Activated naive CD4-positive, alpha-beta T cell treated with anti-CD3 and anti-CD28 coated beads, Interleukin-2, amount 50 U/mL, for 72 hours (primary cell): ENCODE measurements at regions not wholly inside any gene's neighbourhood (a gene's known extent, or its start where the extent isn't known, plus 50 kb on each side); places are given as distances from the start of the nearest gene placed in this dataset.
A peak's percentile ranks its signal among the peaks of the same experiment; 100 is the strongest.
"Not testable (repeated sequence)": the region's sequence is repeated elsewhere in the genome, so short reads cannot be mapped to it uniquely, and the experiment has no call there.

Source experiments
- ATAC-seq, 2 donors: fragments of 150-1000 bp; cut with Tn5 transposase; 2 replicates each; pipeline ENCODE4 v1.10.0; 2021; ENCODE audit warnings: mild to moderate bottlenecking in 2 of 2, moderate library complexity in 2 of 2
- DNase-seq, 2 donors: peaks; one replicate each; pipeline ENCODE4 v3.0.0; 2021 to 2022; ENCODE audit warnings: low spot score in 2 of 2
- H3K27ac Mint-ChIP-seq, 2 donors: one replicate each; pipeline ENCODE4 v1.8.0; 2022; ENCODE audit warnings: mild to moderate bottlenecking in 2 of 2, mixed read lengths in 2 of 2
- H3K36me3 Mint-ChIP-seq, 2 donors: one replicate each; pipeline ENCODE4 v1.8.0; 2022; ENCODE audit warnings: mixed read lengths in 2 of 2
- H3K9me3 Mint-ChIP-seq, 2 donors: one replicate each; pipeline ENCODE4 v1.8.0; 2022; ENCODE audit warnings: mixed read lengths in 2 of 2

DNA sequence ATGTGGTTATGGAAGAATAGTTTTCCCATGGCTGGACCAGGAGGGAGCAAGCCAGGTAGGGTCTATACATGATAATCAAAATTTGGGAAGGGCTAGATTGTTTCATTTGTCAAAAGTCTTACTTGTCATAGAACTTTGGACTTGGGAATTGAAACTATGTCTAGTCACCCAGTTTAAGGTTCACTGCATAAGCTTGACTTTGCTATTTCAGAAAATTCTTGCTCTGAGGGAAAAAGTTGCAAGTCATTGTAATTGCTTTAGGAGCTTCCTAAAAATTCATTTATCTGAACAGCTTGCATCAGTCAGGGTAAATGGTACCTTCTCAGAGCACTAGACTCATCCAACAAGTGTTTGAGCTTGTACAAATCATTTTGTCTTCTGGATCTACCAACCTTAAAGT is 1194.7 kb downstream of the GALC start:
- no peak overlapping the region for H3K27ac Mint-ChIP-seq
- ATAC-seq = no peak

DNA sequence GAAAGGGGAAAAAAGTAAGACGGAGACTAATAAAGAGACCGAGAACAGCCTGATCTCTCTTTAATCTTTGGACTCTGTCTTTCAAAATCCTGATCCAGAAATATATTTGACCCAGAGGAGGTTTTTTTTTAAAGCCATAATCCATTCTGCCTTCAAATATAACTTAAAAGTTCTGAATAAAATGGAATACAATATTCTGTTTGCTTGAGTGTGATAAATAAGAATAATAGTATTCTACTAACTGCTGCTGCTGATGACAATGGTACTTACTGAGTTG is 1196.0 kb downstream of the GALC start:
- H3K27ac Mint-ChIP-seq = no peak overlapping the region
- H3K9me3 Mint-ChIP-seq = peaks cover 9 to 21% of the 10 kb centered on the region in 2 donors
- no peak for DNase-seq
- ATAC-seq = no peak
- no peaks in the 10 kb centered on the region for H3K36me3 Mint-ChIP-seq

More for the DNA sequence above, 1194.7 kb downstream of the GALC start:
- Mint-ChIP-seq H3K9me3 (peaks cover 12 to 16% of the 10 kb centered on the region in 2 donors), H3K36me3 (no peaks in the 10 kb centered on the region)
- no peak for DNase-seq

DNA sequence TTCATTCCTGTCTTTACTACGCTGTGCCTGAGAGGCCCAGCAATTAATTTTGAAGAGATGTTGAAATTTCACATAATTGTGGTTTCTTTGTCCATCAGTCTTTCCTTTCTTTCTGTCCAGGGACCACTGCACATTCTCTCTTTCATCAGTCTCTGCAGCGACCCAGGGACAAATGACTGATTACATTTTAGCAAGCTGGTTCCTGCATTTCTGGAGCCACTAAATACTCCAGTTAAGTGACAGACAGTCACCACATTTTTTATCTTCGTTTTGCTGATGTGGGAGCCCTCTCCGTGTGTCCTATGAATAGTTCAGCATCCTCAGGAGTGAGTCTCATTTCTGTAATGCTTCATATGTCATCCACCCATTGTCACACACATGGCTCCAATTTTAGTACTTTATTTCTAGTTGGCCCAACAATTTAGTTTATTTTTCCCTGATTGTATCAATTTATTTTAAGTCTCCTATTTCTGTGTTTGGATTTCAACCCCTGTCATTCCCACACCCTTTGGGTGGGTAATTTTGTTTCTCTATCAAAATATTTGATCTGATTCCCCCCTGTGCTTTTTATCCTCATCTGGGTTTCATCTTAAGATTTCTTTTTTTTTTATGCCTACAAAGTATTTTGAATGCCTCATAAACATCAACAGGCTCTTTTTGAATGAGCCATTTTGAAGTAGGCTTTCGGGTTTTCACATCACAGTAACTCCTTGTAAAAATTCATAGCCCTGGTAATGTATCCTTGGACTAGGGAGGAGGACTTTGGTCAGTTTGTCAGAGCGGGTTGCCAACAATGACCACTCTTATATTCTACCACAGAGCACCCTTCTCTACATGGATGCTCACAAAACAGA is 1196.5 kb downstream of the GALC start:
- Mint-ChIP-seq H3K9me3 (peaks cover 12 to 23% of the 10 kb centered on the region in 2 donors), H3K27ac (peak overlapping the region in 1 of 2 donors; percentile 39), H3K36me3 (no peaks in the 10 kb centered on the region)
- ATAC-seq (no peak), DNase-seq (no peak)

DNA sequence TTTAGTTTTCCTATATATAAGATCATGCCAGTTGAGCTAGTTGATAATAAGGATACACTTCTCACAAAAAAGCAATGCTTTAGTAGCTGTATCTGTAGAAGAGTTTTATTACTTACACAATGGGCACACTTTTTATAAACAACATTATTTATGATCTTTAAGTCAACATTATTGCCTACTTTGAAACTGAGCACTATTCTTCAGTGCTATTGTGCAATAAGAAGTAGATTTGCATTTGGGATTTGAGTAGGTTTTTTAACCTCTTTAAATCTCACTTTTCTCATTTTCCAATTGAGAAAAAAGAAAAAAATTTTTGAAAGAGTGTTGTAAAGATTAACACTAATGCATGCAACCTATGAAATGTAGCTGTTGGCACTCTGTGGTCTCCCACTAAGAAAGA is 1198.3 kb downstream of the GALC start:
- Mint-ChIP-seq H3K27ac (no peak overlapping the region), H3K9me3 (peaks cover 18 to 30% of the 10 kb centered on the region in 2 donors), H3K36me3 (no peaks in the 10 kb centered on the region)
- ATAC-seq (no peak), DNase-seq (no peak)

DNA sequence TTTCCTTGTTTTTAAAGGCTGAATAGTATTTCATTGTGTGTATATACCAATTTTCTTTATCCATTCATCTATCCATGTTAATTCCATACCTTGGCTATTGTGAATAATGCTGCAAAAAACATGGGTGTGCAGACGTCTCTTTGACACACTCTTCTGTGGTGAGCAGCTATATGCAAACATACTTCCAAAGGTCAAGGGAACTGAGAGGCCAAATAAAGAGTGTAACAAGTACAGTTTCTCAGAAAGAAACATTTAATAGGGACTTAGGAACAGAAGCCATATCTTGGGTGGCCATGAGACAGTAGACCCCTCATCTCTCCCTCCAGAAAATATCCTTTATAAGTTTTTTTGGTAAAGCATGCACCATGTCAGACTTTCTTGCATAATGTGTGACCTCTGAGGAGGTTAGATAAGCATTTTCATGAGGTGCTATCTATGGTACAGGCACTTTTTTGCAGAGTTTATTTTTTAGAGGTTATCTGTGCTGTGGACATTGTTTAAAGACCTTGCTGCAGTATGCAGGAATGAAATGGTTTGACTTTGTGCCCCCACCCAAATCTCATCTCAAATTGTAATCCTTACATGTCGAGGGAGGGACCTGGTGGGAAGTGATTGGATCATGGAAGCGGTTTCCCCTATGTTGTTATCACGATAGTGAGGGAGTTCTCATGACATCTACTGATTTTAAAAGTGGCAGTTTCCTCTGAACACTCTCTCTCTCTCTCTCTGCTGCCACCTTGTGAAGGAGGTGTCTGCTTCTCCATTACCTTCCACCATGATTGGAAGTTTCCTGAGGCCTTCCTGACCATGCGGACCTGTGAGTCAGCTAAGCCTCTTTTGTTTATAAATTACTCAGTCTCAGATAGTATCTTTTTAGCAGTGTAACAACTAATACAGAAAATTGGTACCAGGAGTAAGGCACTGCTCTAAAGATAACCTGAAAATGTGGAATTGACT is 1202.3 kb downstream of the GALC start:
- H3K36me3 Mint-ChIP-seq = no peaks in the 10 kb centered on the region
- H3K9me3 Mint-ChIP-seq = peaks cover 9 to 16% of the 10 kb centered on the region in 2 donors
- H3K27ac Mint-ChIP-seq = no peak overlapping the region
- DNase-seq = no peak
- no peak for ATAC-seq

DNA sequence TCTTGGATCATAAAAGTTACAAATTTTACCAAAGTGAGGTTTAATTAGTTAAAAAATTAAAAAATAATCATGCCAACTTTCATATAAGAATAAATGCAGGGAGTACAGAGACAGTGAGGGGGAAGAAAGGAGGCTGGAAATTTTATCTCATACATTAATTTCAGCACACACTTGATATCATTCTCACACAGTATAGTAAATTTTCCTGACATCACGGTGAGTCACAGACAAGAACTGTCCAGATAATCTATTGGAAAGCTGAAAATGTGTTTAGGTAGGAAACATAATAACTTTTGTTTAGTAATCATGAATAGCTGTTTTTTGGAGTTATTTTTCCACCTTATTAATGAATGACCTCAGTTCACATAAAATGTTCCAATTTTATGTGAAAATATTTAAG is 1204.8 kb downstream of the GALC start:
- H3K9me3 Mint-ChIP-seq = peaks cover 16 to 18% of the 10 kb centered on the region in 2 donors
- no peak for ATAC-seq

DNA sequence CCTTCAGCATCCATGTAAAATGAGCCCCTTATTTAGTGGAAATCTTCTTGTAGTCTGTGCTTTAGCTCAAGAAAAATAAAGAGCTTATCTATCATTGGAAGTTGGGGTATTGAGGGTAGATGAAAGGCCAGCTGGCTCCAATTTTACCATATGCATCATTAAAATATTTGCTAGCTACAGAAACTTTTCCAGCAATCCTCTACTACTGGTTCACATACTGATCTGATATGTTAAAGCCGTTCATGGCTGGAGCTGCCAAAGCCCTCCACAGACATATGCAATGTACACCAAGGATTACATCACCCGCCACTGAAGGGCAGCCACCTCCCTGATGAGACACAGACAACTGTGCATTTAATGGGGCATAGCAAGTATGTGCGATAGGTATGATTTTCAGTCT is 1205.3 kb downstream of the GALC start:
- no peak for ATAC-seq
- Mint-ChIP-seq H3K36me3 (no peaks in the 10 kb centered on the region), H3K27ac (no peak overlapping the region)

More for the DNA sequence above, 1204.8 kb downstream of the GALC start:
- Mint-ChIP-seq H3K27ac (no peak overlapping the region), H3K36me3 (no peaks in the 10 kb centered on the region)
- no peak for DNase-seq

DNA sequence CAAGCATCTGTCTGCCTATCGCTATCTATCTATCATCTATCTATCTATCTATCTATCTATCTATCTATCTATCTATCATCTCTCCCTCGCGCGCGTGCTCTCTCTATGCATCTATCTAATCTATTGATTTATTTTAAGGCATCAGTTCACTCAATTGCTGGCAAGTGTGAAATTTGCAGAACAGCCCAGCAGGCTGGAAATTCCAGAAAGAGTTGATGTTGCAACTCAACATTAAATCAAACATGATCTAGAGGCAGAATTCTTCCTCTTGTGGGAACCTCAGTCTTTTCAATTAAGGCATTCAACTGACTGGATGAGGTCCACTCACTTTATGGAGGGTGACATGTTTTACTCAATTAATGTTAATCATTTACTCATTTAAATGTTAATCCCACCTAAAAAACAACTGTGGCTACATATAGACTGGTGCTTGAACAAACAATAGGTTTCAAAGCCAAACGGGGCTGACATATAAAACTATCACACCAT is 1210.8 kb downstream of the GALC start:
- no peak for ATAC-seq
- Mint-ChIP-seq H3K9me3 (peaks cover 18 to 20% of the 10 kb centered on the region in 2 donors), H3K36me3 (peaks cover 0 to 4% of the 10 kb centered on the region in 2 donors), H3K27ac (no peak overlapping the region)
- DNase-seq = no peak

More for the DNA sequence above, 1205.3 kb downstream of the GALC start:
- H3K9me3 Mint-ChIP-seq = peaks cover 12 to 18% of the 10 kb centered on the region in 2 donors
- DNase-seq = no peak

DNA sequence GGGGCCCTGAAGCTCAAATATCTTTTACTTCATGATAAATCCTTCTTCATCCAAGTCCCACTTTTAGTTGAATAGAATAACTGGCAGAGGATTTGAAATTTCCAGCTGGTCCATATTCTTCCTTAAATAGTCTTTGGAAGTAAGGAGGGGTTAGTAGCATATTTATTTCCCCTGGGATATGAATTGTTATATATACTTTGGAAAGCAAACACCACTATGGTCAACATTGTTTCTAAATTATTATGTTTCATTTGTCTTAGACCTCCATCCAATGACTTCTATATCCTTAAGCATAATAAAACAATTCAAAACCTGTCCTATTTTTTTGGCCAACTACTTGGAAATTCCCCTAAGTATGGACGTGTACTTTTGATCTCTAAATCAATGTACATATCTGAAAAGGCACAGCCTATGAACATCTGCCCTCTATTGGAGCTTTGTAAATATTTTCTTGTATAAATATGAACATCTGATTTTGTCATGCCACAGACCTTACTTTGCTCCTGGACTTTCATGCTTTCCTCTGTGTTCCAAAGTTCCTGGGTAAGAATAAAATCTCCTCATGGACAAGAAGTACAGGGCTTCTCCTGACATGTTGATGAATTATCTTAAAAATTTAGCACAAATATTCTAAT is 1212.0 kb downstream of the GALC start:
- DNase-seq (no peak), ATAC-seq (no peak)
- Mint-ChIP-seq H3K36me3 (peaks cover 0 to 4% of the 10 kb centered on the region in 2 donors), H3K9me3 (peaks cover 19 to 20% of the 10 kb centered on the region in 2 donors), H3K27ac (no peak overlapping the region)

DNA sequence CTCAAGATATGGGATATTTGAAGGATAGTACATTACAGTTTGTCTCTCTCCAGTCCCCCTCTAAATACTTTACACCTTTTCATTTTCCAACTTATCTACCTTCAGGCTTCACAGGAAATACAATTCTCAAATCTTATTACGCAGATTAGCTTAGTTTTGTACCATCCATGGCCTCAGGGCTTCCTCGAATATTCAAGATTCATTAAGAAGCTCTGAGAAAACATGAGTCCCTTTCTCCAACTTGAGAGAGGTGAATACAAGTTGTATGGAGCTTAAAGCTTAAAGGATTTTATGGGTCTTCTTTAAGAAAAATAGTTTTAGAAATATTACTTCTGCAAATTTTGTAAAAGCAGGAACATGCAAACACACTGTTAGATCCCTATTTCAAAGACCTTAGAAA is 1212.5 kb downstream of the GALC start:
- H3K9me3 Mint-ChIP-seq = peaks cover 24 to 26% of the 10 kb centered on the region in 2 donors
- no peak overlapping the region for H3K27ac Mint-ChIP-seq
- peaks cover 0 to 4% of the 10 kb centered on the region in 2 donors for H3K36me3 Mint-ChIP-seq
- DNase-seq (no peak), ATAC-seq (no peak)

DNA sequence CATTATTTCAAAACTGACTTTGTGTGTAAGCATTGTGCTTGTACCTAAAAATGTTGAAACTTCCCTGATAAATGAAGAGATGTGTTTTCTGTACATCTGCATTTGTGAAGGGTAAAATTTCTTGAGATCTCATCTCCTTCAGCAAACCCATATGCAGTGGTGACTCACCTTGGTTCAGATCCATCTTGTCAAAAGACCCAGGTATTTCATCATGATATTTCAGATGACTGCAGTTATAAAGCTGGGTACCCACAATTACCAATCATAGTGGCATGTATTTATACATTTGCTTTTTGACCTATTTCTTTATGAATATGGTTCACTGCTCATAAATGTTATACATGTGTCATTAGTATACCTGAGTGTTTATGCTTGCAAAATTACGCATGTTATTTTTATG is 1213.6 kb downstream of the GALC start:
- peaks cover 25 to 26% of the 10 kb centered on the region in 2 donors for H3K9me3 Mint-ChIP-seq
- H3K36me3 Mint-ChIP-seq = peaks cover 2 to 4% of the 10 kb centered on the region in 2 donors
- DNase-seq = no peak
- H3K27ac Mint-ChIP-seq = no peak overlapping the region
- no peak for ATAC-seq

DNA sequence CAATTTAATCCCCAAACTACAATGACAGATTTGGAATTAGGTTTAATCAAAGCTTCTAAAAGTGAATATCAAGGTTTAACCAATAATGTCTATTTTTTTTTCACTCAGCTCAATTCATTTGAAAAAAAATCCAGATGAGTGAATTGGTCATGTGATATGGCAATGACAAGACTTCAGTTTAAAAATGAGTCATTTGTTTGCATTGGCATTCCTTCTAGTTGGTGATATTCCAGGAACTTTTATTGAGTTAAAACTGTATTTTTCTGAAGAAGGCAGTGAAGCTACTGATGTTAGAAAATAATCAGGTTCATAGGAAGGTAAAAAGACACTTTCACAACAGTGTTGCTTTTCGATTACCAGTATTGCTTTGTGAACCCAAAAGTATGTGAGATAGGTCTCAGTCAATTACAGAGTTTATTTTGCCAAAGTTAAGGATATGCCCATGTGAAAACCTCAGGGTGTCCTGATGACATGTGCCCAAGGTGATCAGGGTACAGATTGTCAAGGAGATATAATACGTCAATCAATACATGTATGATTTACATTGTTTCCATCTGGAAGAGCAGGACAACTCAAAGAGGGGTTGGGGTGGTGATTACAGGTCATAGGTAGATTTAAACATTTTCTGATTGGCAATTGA is 1214.9 kb downstream of the GALC start:
- peaks cover 26 to 33% of the 10 kb centered on the region in 2 donors for H3K9me3 Mint-ChIP-seq
- no peak for DNase-seq
- no peak overlapping the region for H3K27ac Mint-ChIP-seq
- H3K36me3 Mint-ChIP-seq = peaks cover 4 to 8% of the 10 kb centered on the region in 2 donors
- no peak for ATAC-seq

DNA sequence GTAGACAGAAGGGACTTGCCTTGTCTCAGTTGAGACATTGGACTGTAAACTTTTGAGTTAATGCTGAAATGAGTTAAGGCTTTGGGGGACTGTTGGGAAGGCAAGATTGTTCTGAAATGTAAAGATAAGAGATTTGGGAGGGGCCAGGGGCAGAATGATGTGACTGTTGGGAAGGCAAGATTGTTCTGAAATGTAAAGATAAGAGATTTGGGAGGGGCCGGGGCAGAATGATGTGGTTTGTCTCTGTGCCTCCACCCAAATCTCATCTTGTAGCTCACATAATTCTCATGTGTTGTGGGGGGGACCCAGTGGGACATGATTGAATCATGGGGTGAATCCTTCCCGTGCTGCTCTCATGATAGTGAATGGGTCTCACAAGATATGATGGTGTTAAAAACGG is 1217.1 kb downstream of the GALC start:
- not testable (repeated sequence) for H3K36me3 Mint-ChIP-seq, DNase-seq, ATAC-seq, H3K27ac Mint-ChIP-seq
- H3K9me3 Mint-ChIP-seq = peaks cover 26 to 38% of the 10 kb centered on the region in 2 donors

DNA sequence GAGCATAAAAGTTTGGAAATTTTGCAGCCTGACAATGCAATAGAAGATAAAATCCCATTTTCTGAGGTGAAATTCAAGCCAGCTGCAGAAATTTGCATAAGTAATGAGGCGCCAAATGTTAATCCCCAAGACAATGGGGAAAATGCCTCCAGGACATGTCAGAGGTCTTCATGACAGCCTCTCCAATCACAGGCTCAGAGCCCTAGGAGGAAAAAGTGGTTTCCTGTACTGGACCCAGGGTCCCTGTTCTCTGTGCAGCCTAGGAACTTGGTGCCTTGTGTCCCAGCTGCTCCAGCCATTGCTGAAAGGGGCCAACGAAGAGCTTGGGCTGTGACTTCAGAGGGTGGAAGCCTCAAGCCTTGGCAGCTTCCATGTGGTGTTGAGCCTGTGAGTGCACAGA is 1218.1 kb downstream of the GALC start:
- H3K27ac Mint-ChIP-seq = no peak overlapping the region
- no peak for DNase-seq
- H3K9me3 Mint-ChIP-seq = peaks cover 22 to 33% of the 10 kb centered on the region in 2 donors
- no peak for ATAC-seq
- peaks cover 0 to 8% of the 10 kb centered on the region in 2 donors for H3K36me3 Mint-ChIP-seq

DNA sequence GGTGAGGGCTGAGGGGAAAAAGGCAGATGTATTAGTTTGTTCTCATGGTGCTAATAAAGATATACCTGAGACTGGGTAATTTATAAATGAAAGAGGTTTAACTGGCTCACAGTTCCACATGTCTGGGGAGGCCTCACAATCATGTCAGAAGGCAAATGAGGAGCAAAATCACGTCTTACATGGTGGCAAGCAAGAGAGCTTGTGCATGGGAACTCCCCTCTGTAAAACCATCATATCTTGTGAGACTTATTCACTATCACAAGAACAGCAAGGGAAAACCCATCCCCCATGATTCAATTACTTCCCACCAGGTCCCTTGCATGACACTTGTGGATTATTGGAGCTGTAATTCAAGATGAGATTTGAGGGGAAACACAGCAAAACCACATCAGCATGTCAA is 1220.9 kb downstream of the GALC start:
- Mint-ChIP-seq H3K36me3 (peaks cover 0 to 8% of the 10 kb centered on the region in 2 donors), H3K27ac (no peak overlapping the region), H3K9me3 (peaks cover 18 to 28% of the 10 kb centered on the region in 2 donors)
- ATAC-seq (no peak), DNase-seq (no peak)

DNA sequence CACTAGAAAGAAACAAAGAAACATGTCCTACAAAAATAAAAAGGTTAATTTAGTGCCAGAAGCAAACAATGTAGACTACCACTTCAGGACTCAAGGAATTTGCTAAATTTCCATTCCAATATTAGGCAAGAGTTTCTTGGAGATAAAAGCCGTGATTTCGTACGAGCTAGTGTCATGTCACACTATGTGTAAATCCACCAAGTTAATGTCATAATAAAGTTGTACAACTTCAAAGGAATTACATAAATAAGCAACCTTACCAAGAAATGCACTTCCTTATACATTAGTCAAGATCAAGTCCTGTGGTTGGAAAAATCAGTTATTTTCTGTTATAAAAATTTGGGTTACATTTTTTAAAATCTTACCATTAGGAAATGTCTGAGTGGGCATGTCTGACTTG is 1222.8 kb downstream of the GALC start:
- peaks cover 15 to 25% of the 10 kb centered on the region in 2 donors for H3K9me3 Mint-ChIP-seq
- no peak overlapping the region for H3K27ac Mint-ChIP-seq
- ATAC-seq (no peak), DNase-seq (no peak)
- peaks cover 0 to 8% of the 10 kb centered on the region in 2 donors for H3K36me3 Mint-ChIP-seq
